K562 (cell line): ENCODE measurements at regions not wholly inside any gene's neighbourhood (a gene's known extent, or its start where the extent isn't known, plus 50 kb on each side); places are given as distances from the start of the nearest gene placed in this dataset.

Experiments used
- ATAC-seq: fragments of 200-7000 bp; cut with Tn5 transposase; 3 replicates; pipeline ENCODE4 v1.9.1; 2020; ENCODE audit warnings: moderate library complexity
- BruUV-seq: library from RNA; stranded (reverse); fragments of 400-500 nt; replicated peaks from 2 replicates; lab custom pipeline; 2021; lab: Mats Ljungman, UMichigan
- CTCF ChIA-PET: fragments of 300-600 bp; formaldehyde crosslinking; extraction: SDS; loops from one replicate; lab custom pipeline; 2021; ENCODE audit warnings: low intra/inter-chr PET ratio; lab: Yijun Ruan, JAX
- POLR2A ChIA-PET: fragments of 300-600, 350-650 bp; sonication (Branson Sonifier 250); formaldehyde crosslinking; extraction: SDS; loops from one replicate; lab custom pipeline; 2021; ENCODE audit warnings: antibody characterized with exemption, inconsistent platforms; lab: Yijun Ruan, JAX
- DNase-seq, 4 experiments: peaks; one replicate each; pipeline versions ENCODE4 v3.0.0 to v3.0.0-alpha.2; 2011 to 2018; ENCODE audit warnings: low spot score in 3 of 4, mixed read lengths in 3 of 4; ENCODE audit errors: extremely low read depth in 1 of 4
- FAIRE-seq: peaks from 2 replicates; lab custom pipeline; 2011; peaks lifted over from hg19 to GRCh38; lab: Jason Lieb, UNC
- H2AFZ ChIP-seq: 2 replicates; pipeline ENCODE4 v1.6.0; 2011; ENCODE audit warnings: low read depth, low read length, control low read depth, inconsistent platforms
- H3K27ac ChIP-seq: fragments of 200-600 bp; 3 replicates; pipeline ENCODE4 v1.8.0; 2011; ENCODE audit warnings: low read depth, mild to moderate bottlenecking, control low read depth, inconsistent platforms, low read length, moderate library complexity, mixed read lengths; ENCODE audit errors: extremely low read depth
- H3K27me3 ChIP-seq, 2 experiments: fragments of 300-600 bp in 1 of 2; 2 replicates in 1 of 2; 3 replicates in 1 of 2; pipeline versions ENCODE4 v1.6.0 to v1.8.0; 2011; ENCODE audit warnings: inconsistent platforms in 2 of 2, low read length in 2 of 2, mild to moderate bottlenecking in 1 of 2, mixed read lengths in 1 of 2, moderate library complexity in 1 of 2; ENCODE audit not compliant: control insufficient read depth in 2 of 2, insufficient read depth in 2 of 2
- H3K36me3 ChIP-seq: fragments of 300-600 bp; 3 replicates; pipeline ENCODE4 v1.8.0; 2011; ENCODE audit warnings: mild to moderate bottlenecking, low read length, inconsistent platforms; ENCODE audit not compliant: control insufficient read depth, insufficient read depth
- H3K4me1 ChIP-seq, 2 experiments: fragments of 200-600 bp in 1 of 2; replicated peaks in 1 of 2; 2 replicates in 1 of 2; 3 replicates in 1 of 2; pipeline versions ENCODE4 v1.5.1 to v1.8.0; 2011; ENCODE audit warnings: inconsistent platforms in 2 of 2, low read length in 2 of 2, mild to moderate bottlenecking in 1 of 2, mixed read lengths in 1 of 2, moderate library complexity in 1 of 2; ENCODE audit not compliant: control insufficient read depth in 2 of 2, insufficient read depth in 2 of 2
- H3K4me2 ChIP-seq: 2 replicates; pipeline ENCODE4 v1.6.1; 2011; ENCODE audit warnings: low read length, control low read depth, inconsistent platforms, mixed read lengths; ENCODE audit not compliant: insufficient read depth
- H3K4me3 ChIP-seq: fragments of 200-600 bp; sonication (generic), shearing (Covaris generic); 2 replicates; pipeline ENCODE4 v1.5.1; 2016; ENCODE audit warnings: control low read depth, inconsistent platforms
- H3K79me2 ChIP-seq: fragments of 200-600 bp; 3 replicates; pipeline ENCODE4 v1.8.0; 2011; ENCODE audit warnings: low read length, inconsistent platforms; ENCODE audit not compliant: control insufficient read depth, insufficient read depth
- H3K9ac ChIP-seq, 2 experiments: 2 replicates each; pipeline versions ENCODE4 v1.6.0 to v1.6.1; 2011; ENCODE audit warnings: low read depth in 2 of 2, low read length in 2 of 2, control low read depth in 1 of 2, inconsistent platforms in 1 of 2, mild to moderate bottlenecking in 1 of 2, mixed read lengths in 1 of 2; ENCODE audit not compliant: insufficient read depth in 1 of 2
- H3K9me1 ChIP-seq: one replicate; pipeline ENCODE4 v1.6.0; 2011; ENCODE audit warnings: inconsistent platforms, mild to moderate bottlenecking, low read length, moderate library complexity; ENCODE audit not compliant: control insufficient read depth, insufficient read depth
- H3K9me3 ChIP-seq: replicated peaks from 2 replicates; pipeline ENCODE4 v1.5.1; 2011; ENCODE audit warnings: low read depth, low read length, inconsistent platforms; ENCODE audit not compliant: control insufficient read depth, insufficient read depth
- H4K20me1 ChIP-seq: replicated peaks from 2 replicates; pipeline ENCODE4 v1.6.1; 2011; ENCODE audit warnings: low read length, inconsistent platforms, mixed read lengths; ENCODE audit not compliant: control insufficient read depth, insufficient read depth
- ETV6 ChIP-seq, 3 experiments: fragments of 150-350 bp in 1 of 3; sonication (generic) in 1 of 3; formaldehyde crosslinking in 1 of 3; IDR thresholded peaks; 2 replicates each; pipeline versions ENCODE4 v1.6.1 to v1.8.0; 2014 to 2022; ENCODE audit warnings: borderline replicate concordance in 2 of 3, low read depth in 2 of 3, antibody characterized with exemption in 1 of 3, low read length in 1 of 3, mild to moderate bottlenecking in 1 of 3, missing genetic modification reagents in 1 of 3
- HINFP ChIP-seq: fragments of 450-650 bp; conservative IDR thresholded peaks from 2 replicates; pipeline ENCODE4 v1.6.1; 2016; ENCODE audit warnings: missing genetic modification characterization, low read depth, mild to moderate bottlenecking, control low read depth, missing compliant biosample characterization
- OTX1 ChIP-seq: fragments of 450-650 bp; formaldehyde crosslinking; IDR thresholded peaks from 2 replicates; pipeline ENCODE4 v1.4.0; 2022; ENCODE audit warnings: mild to moderate bottlenecking
- RBM34 ChIP-seq: fragments of 200-400 bp; formaldehyde crosslinking; IDR thresholded peaks from 2 replicates; pipeline ENCODE4 v1.6.1; 2018; ENCODE audit warnings: low read length, borderline replicate concordance; ENCODE audit not compliant: insufficient read depth
- SMC3 ChIP-seq: conservative IDR thresholded peaks from 2 replicates; pipeline ENCODE4 v1.6.1; 2011; ENCODE audit warnings: low read depth, low read length, improper control_type of control experiment; ENCODE audit not compliant: insufficient read depth
- ZBTB11 ChIP-seq, 3 experiments: fragments of 200-800 bp in 1 of 3; fragments of 250-450 bp in 1 of 3; fragments of 450-650 bp in 1 of 3; sonication (Bioruptor Pico) in 1 of 3; sonication (Bioruptor generic) in 1 of 3; formaldehyde crosslinking in 1 of 3; IDR thresholded peaks; 2 replicates each; pipeline versions ENCODE4 v1.6.1 to v1.8.0; 2016 to 2022; ENCODE audit warnings: mild to moderate bottlenecking in 2 of 3, missing genetic modification characterization in 2 of 3, missing compliant biosample characterization in 1 of 3, moderate library complexity in 1 of 3
- WGBS: fragments of 100-300 bp; shearing (Covaris generic); methylation state at CpG from one replicate; pipeline ENCODE4 v1.1.6; 2016; ENCODE audit warnings: low coverage, mixed read lengths; ENCODE audit not compliant: insufficient coverage; ENCODE audit errors: missing lambda C conversion rate; 5-methylcytosine and 5-hydroxymethylcytosine counted together
- in situ Hi-C: fragments of 300-500 bp; cut with MboI; formaldehyde crosslinking; loops from 4 replicates; pipeline ENCODE4 v1.15.0; 2018; ENCODE audit warnings: inconsistent platforms, mixed read lengths
- intact Hi-C: fragments of 100-400 bp; cut with micrococcal nuclease; formaldehyde crosslinking; loops from 2 replicates; pipeline ENCODE4 v1.14.2; 2022
- TF ChIP-seq, protein P1 (sequence below), 2 experiments: fragments of 450-650 bp; IDR thresholded peaks; 2 replicates each; pipeline ENCODE4 v1.6.1; 2016

DNA sequence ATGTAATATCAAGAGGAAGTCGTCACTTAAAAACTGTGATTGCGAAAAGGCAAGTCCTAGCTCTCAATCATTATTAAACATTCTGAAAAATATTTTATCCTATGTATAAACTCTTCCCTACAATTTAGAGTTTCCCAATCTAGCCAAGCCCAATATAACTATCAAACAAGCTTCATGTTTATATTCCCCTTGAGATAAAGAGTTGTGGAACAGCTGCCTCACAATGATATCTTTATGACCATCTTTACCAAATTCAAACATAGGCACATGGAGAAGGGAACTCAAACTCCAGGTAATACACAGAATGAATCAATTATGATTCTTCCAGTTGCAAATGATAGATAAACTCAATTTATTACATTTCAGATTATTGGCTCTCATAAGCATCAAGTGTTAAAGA is 1468.7 kb downstream of the EFNA5 start:
- POLR2A ChIA-PET, result interaction anchor here (0.6 kb wide), 1 partner anchor 14 kb away, joined by 3 read pairs; no protein-coding TSS in a partner anchor
- Histone ChIP-seq H3K9me1 (no peaks in the 10 kb centered on the region), H3K4me1 (no peaks in the 10 kb centered on the region; a peak in 1 of 5 replicates), H3K9me3 (no peaks in the 10 kb centered on the region), H3K9ac (no peak overlapping the region), H3K4me3 (no peak overlapping the region), H3K4me2 (no peak overlapping the region), H2AFZ (no peak overlapping the region), H3K27me3 (no peaks in the 10 kb centered on the region), H3K79me2 (no peaks in the 10 kb centered on the region), H4K20me1 (no peaks in the 10 kb centered on the region), H3K36me3 (no peaks in the 10 kb centered on the region), H3K27ac (no peak overlapping the region)
- FAIRE-seq (no peak), ATAC-seq (no peak), DNase-seq (no peak)
- in situ Hi-C loops, result no loop called here
- no TSS peak for BruUV-seq
- intact Hi-C loops, result no loop called here
- TF ChIP-seq HINFP (tag), result no peak
- no peak for TF ChIP-seq ZBTB11 (CRISPR knock-in tag; IDR thresholded peaks at IDR 0.05)
- TF ChIP-seq SMC3, result no peak
- TF ChIP-seq, protein P1, sequence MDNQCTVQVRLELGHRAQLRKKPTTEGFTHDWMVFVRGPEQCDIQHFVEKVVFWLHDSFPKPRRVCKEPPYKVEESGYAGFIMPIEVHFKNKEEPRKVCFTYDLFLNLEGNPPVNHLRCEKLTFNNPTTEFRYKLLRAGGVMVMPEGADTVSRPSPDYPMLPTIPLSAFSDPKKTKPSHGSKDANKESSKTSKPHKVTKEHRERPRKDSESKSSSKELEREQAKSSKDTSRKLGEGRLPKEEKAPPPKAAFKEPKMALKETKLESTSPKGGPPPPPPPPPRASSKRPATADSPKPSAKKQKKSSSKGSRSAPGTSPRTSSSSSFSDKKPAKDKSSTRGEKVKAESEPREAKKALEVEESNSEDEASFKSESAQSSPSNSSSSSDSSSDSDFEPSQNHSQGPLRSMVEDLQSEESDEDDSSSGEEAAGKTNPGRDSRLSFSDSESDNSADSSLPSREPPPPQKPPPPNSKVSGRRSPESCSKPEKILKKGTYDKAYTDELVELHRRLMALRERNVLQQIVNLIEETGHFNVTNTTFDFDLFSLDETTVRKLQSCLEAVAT (IDR thresholded peaks at IDR 0.05), result no peak
- TF ChIP-seq RBM34, result no peak
- no peak for TF ChIP-seq ETV6 (IDR thresholded peaks at IDR 0.05; ENCODE audit: borderline replicate concordance in 1 of 2, low read depth in 2 of 2, low read length in 1 of 2)
- no peak for TF ChIP-seq ETV6 (CRISPR knock-in tag; IDR thresholded peaks at IDR 0.05; ENCODE audit: borderline replicate concordance)
- TF ChIP-seq OTX1 (CRISPR knock-in tag), result no peak
- CTCF ChIA-PET, result no interaction called here
- 0% methylated on average over 2 of the region's 2 CpGs for WGBS
